K562 (cell line): ENCODE measurements at regions not wholly inside any gene's neighbourhood (a gene's known extent, or its start where the extent isn't known, plus 50 kb on each side); places are given as distances from the start of the nearest gene placed in this dataset.
"Not testable (repeated sequence)": the region's sequence is repeated elsewhere in the genome, so short reads cannot be mapped to it uniquely, and the experiment has no call there.

ENCODE experiments used
- ATAC-seq: fragments of 200-7000 bp; cut with Tn5 transposase; 3 replicates; pipeline ENCODE4 v1.9.1; 2020; ENCODE audit warnings: moderate library complexity
- BruUV-seq: library from RNA; stranded (reverse); fragments of 400-500 nt; replicated peaks from 2 replicates; lab custom pipeline; 2021; lab: Mats Ljungman, UMichigan
- CTCF ChIA-PET: fragments of 300-600 bp; formaldehyde crosslinking; extraction: SDS; loops from one replicate; lab custom pipeline; 2021; ENCODE audit warnings: low intra/inter-chr PET ratio; lab: Yijun Ruan, JAX
- POLR2A ChIA-PET: fragments of 300-600, 350-650 bp; sonication (Branson Sonifier 250); formaldehyde crosslinking; extraction: SDS; loops from one replicate; lab custom pipeline; 2021; ENCODE audit warnings: antibody characterized with exemption, inconsistent platforms; lab: Yijun Ruan, JAX
- DNase-seq, 4 experiments: peaks; one replicate each; pipeline versions ENCODE4 v3.0.0 to v3.0.0-alpha.2; 2011 to 2018; ENCODE audit warnings: low spot score in 3 of 4, mixed read lengths in 3 of 4; ENCODE audit errors: extremely low read depth in 1 of 4
- FAIRE-seq: peaks from 2 replicates; lab custom pipeline; 2011; peaks lifted over from hg19 to GRCh38; lab: Jason Lieb, UNC
- H2AFZ ChIP-seq: 2 replicates; pipeline ENCODE4 v1.6.0; 2011; ENCODE audit warnings: low read depth, low read length, control low read depth, inconsistent platforms
- H3K27ac ChIP-seq: fragments of 200-600 bp; 3 replicates; pipeline ENCODE4 v1.8.0; 2011; ENCODE audit warnings: low read depth, mild to moderate bottlenecking, control low read depth, inconsistent platforms, low read length, moderate library complexity, mixed read lengths; ENCODE audit errors: extremely low read depth
- H3K27me3 ChIP-seq, 2 experiments: fragments of 300-600 bp in 1 of 2; 2 replicates in 1 of 2; 3 replicates in 1 of 2; pipeline versions ENCODE4 v1.6.0 to v1.8.0; 2011; ENCODE audit warnings: inconsistent platforms in 2 of 2, low read length in 2 of 2, mild to moderate bottlenecking in 1 of 2, mixed read lengths in 1 of 2, moderate library complexity in 1 of 2; ENCODE audit not compliant: control insufficient read depth in 2 of 2, insufficient read depth in 2 of 2
- H3K36me3 ChIP-seq: fragments of 300-600 bp; 3 replicates; pipeline ENCODE4 v1.8.0; 2011; ENCODE audit warnings: mild to moderate bottlenecking, low read length, inconsistent platforms; ENCODE audit not compliant: control insufficient read depth, insufficient read depth
- H3K4me1 ChIP-seq, 2 experiments: fragments of 200-600 bp in 1 of 2; replicated peaks in 1 of 2; 2 replicates in 1 of 2; 3 replicates in 1 of 2; pipeline versions ENCODE4 v1.5.1 to v1.8.0; 2011; ENCODE audit warnings: inconsistent platforms in 2 of 2, low read length in 2 of 2, mild to moderate bottlenecking in 1 of 2, mixed read lengths in 1 of 2, moderate library complexity in 1 of 2; ENCODE audit not compliant: control insufficient read depth in 2 of 2, insufficient read depth in 2 of 2
- H3K4me2 ChIP-seq: 2 replicates; pipeline ENCODE4 v1.6.1; 2011; ENCODE audit warnings: low read length, control low read depth, inconsistent platforms, mixed read lengths; ENCODE audit not compliant: insufficient read depth
- H3K4me3 ChIP-seq: fragments of 200-600 bp; sonication (generic), shearing (Covaris generic); 2 replicates; pipeline ENCODE4 v1.5.1; 2016; ENCODE audit warnings: control low read depth, inconsistent platforms
- H3K79me2 ChIP-seq: fragments of 200-600 bp; 3 replicates; pipeline ENCODE4 v1.8.0; 2011; ENCODE audit warnings: low read length, inconsistent platforms; ENCODE audit not compliant: control insufficient read depth, insufficient read depth
- H3K9ac ChIP-seq, 2 experiments: 2 replicates each; pipeline versions ENCODE4 v1.6.0 to v1.6.1; 2011; ENCODE audit warnings: low read depth in 2 of 2, low read length in 2 of 2, control low read depth in 1 of 2, inconsistent platforms in 1 of 2, mild to moderate bottlenecking in 1 of 2, mixed read lengths in 1 of 2; ENCODE audit not compliant: insufficient read depth in 1 of 2
- H3K9me1 ChIP-seq: one replicate; pipeline ENCODE4 v1.6.0; 2011; ENCODE audit warnings: inconsistent platforms, mild to moderate bottlenecking, low read length, moderate library complexity; ENCODE audit not compliant: control insufficient read depth, insufficient read depth
- H3K9me3 ChIP-seq: replicated peaks from 2 replicates; pipeline ENCODE4 v1.5.1; 2011; ENCODE audit warnings: low read depth, low read length, inconsistent platforms; ENCODE audit not compliant: control insufficient read depth, insufficient read depth
- H4K20me1 ChIP-seq: replicated peaks from 2 replicates; pipeline ENCODE4 v1.6.1; 2011; ENCODE audit warnings: low read length, inconsistent platforms, mixed read lengths; ENCODE audit not compliant: control insufficient read depth, insufficient read depth
- CEBPB ChIP-seq: fragments of 450-650 bp; IDR thresholded peaks from 2 replicates; pipeline ENCODE4 v1.6.1; 2016; ENCODE audit warnings: missing genetic modification characterization, missing compliant biosample characterization
- CEBPG ChIP-seq, 3 experiments: fragments of 200-800 bp in 1 of 3; sonication (Bioruptor generic) in 1 of 3; sonication (generic) in 1 of 3; formaldehyde crosslinking in 1 of 3; IDR thresholded peaks in 2 of 3; conservative IDR thresholded peaks in 1 of 3; 2 replicates each; pipeline versions ENCODE4 v1.6.1 to v1.8.0; 2016 to 2022; ENCODE audit warnings: missing compliant biosample characterization in 2 of 3, missing genetic modification characterization in 2 of 3, mild to moderate bottlenecking in 1 of 3, missing genetic modification reagents in 1 of 3
- WGBS: fragments of 100-300 bp; shearing (Covaris generic); methylation state at CpG from one replicate; pipeline ENCODE4 v1.1.6; 2016; ENCODE audit warnings: low coverage, mixed read lengths; ENCODE audit not compliant: insufficient coverage; ENCODE audit errors: missing lambda C conversion rate; 5-methylcytosine and 5-hydroxymethylcytosine counted together
- in situ Hi-C: fragments of 300-500 bp; cut with MboI; formaldehyde crosslinking; loops from 4 replicates; pipeline ENCODE4 v1.15.0; 2018; ENCODE audit warnings: inconsistent platforms, mixed read lengths
- intact Hi-C: fragments of 100-400 bp; cut with micrococcal nuclease; formaldehyde crosslinking; loops from 2 replicates; pipeline ENCODE4 v1.14.2; 2022

DNA sequence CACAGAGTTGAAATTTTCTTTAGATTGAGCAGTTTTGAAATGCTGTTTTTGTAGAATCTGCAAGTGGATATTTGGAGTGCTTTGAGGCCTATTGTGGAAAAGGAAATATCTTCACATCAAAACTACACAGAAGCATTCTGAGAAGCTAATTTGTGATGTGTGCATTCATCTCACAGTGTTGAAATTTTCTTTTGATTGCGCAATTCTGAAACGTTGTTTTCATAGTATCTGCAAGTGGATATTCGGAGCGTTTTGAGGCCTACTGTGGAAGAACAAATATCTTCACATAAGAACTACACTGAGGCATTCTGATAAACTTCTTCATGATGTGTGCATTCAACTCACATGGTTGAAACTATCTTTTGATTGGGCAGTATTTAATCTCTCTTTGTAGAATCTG is 3143.4 kb upstream of the OR11H1 start:
- H4K20me1 ChIP-seq; ATAC-seq; intact Hi-C loops; CTCF ChIA-PET; FAIRE-seq; H3K27ac ChIP-seq; BruUV-seq; H3K4me1 ChIP-seq; H3K4me3 ChIP-seq; H3K79me2 ChIP-seq; H2AFZ ChIP-seq; H3K9me3 ChIP-seq; H3K9me1 ChIP-seq; H3K36me3 ChIP-seq; POLR2A ChIA-PET; H3K27me3 ChIP-seq; in situ Hi-C loops; H3K4me2 ChIP-seq; H3K9ac ChIP-seq; TF ChIP-seq CEBPG (CRISPR knock-in tag; IDR thresholded peaks at IDR 0.05): not testable (repeated sequence)
- WGBS: 5% methylated on average over 4 of the region's 4 CpGs
- peak in 1 of 4 experiments; percentile 0 for DNase-seq
- TF ChIP-seq CEBPB (tag): peak; percentile 90
- TF ChIP-seq CEBPG (tag; conservative IDR thresholded peaks at IDR 0.05 in 1 of 2, IDR thresholded peaks at IDR 0.05 in 1 of 2): peak; percentile 41 to 96; a peak in 3 of 4 replicates

DNA sequence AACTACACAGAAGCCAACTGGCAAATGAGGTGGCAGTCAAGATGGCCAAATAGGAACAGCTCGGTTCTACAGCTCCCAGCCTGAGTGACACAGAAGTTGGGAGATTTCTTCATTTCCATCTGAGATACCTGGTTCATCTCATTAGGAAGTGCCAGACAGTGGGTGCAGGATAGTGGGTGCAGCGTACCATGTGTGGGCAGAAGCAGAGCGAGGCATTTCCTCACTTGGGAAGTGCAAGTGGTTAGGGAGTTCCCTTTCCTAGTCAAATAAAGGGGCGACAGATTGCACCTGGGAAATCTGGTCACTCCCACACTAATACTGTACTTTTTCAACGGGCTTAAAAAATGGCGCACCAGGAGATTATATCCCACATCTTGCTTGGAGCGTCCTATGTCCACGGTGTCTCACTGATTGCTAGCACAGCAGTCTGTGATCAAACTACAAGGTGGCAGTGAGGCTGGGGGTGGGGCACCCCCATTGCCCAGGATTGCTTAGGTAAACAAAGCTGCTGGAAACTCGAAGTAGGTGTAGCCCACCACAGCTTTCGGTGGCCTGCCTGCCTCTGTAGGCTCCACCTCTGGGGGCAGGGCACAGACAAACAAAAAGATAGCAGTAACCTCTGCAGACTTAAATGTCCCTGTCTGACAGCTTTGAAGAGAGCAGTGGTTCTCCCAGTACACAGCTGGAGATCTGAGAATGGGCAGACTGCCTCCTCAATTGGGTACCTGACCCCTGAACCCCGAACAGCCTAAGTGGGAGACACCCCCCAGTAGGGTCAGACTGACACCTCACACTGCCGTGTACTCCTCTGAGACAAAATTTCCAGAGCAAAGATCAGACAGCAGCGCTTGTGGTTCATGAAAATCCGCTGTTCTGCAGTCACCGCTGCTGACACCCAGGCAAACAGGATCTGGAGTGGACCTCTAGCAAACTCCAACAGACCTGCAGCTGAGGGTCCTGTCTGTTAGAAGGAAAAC is 3138.9 kb upstream of the OR11H1 start:
- H3K27me3 ChIP-seq, DNase-seq, intact Hi-C loops, H3K9me1 ChIP-seq, H2AFZ ChIP-seq, H3K4me2 ChIP-seq, POLR2A ChIA-PET, ATAC-seq, H3K9ac ChIP-seq, CTCF ChIA-PET, FAIRE-seq, H3K79me2 ChIP-seq, in situ Hi-C loops, H3K9me3 ChIP-seq, H3K4me3 ChIP-seq, H3K36me3 ChIP-seq, BruUV-seq, H4K20me1 ChIP-seq, H3K27ac ChIP-seq, H3K4me1 ChIP-seq: not testable (repeated sequence)
- under 1% methylated on average over 15 of the region's 15 CpGs for WGBS
